ENCODE measurements at regions not wholly inside any gene's neighbourhood (a gene's known extent, or its start where the extent isn't known, plus 50 kb on each side); places are given as distances from the start of the nearest gene placed in this dataset.

GRCh38 chr6:33925210-33925609 lies 121.4 kb upstream of the MLN start:
- no peak for DNase-seq (ENCODE audit: low read depth)
- TF ChIP-seq CTCF (IDR thresholded peaks at IDR 0.05; ENCODE audit: control insufficient read depth, extremely low read depth, insufficient read depth) = no peak
- no peak overlapping the region for H3K4me3 ChIP-seq (ENCODE audit: low read depth, low read length)

- no peak for DNase-seq (ENCODE audit: low read depth)
- no peak for TF ChIP-seq CTCF (IDR thresholded peaks at IDR 0.05; ENCODE audit: control insufficient read depth, extremely low read depth, insufficient read depth)
- H3K4me3 ChIP-seq (ENCODE audit: low read depth, low read length) = no peak overlapping the region
Measured at GRCh38 chr6:33924681-33925080, 120.9 kb upstream of the MLN start.

GRCh38 chr6:33923857-33924514 lies 120.2 kb upstream of the MLN start:
- no peak for TF ChIP-seq CTCF (IDR thresholded peaks at IDR 0.05; ENCODE audit: control insufficient read depth, extremely low read depth, insufficient read depth)
- no peak for DNase-seq (ENCODE audit: low read depth)
- H3K4me3 ChIP-seq (ENCODE audit: low read depth, low read length) = no peak overlapping the region

- no peak for TF ChIP-seq CTCF (IDR thresholded peaks at IDR 0.05; ENCODE audit: control insufficient read depth, extremely low read depth, insufficient read depth)
- no peak overlapping the region for H3K4me3 ChIP-seq (ENCODE audit: low read depth, low read length)
- DNase-seq (ENCODE audit: low read depth) = no peak
Measured at GRCh38 chr6:33921745-33922144, 117.9 kb upstream of the MLN start.

- no peak for DNase-seq (ENCODE audit: low read depth)
- no peak for TF ChIP-seq CTCF (IDR thresholded peaks at IDR 0.05; ENCODE audit: control insufficient read depth, extremely low read depth, insufficient read depth)
- H3K4me3 ChIP-seq (ENCODE audit: low read depth, low read length) = no peak overlapping the region
Measured at GRCh38 chr6:33918175-33918695, 114.4 kb upstream of the MLN start.

GRCh38 chr6:33915134-33915533 lies 111.3 kb upstream of the MLN start:
- H3K4me3 ChIP-seq (ENCODE audit: low read depth, low read length) = no peak overlapping the region
- DNase-seq (ENCODE audit: low read depth) = no peak
- TF ChIP-seq CTCF (IDR thresholded peaks at IDR 0.05; ENCODE audit: control insufficient read depth, extremely low read depth, insufficient read depth) = no peak

GRCh38 chr6:33914645-33915044 lies 110.8 kb upstream of the MLN start:
- no peak for TF ChIP-seq CTCF (IDR thresholded peaks at IDR 0.05; ENCODE audit: control insufficient read depth, extremely low read depth, insufficient read depth)
- no peak for DNase-seq (ENCODE audit: low read depth)

More at GRCh38 chr6:33914645-33915044, 110.8 kb upstream of the MLN start:
- H3K4me3 ChIP-seq (ENCODE audit: low read depth, low read length) = no peak overlapping the region

Measured in LNCaP clone FGC (cell line).